Stomach (tissue), 8 donors: ENCODE measurements at regions not wholly inside any gene's neighbourhood (a gene's known extent, or its start where the extent isn't known, plus 50 kb on each side); places are given as distances from the start of the nearest gene placed in this dataset.

Experiments
- DNase-seq, 2 donors: peaks; one replicate each; pipeline versions ENCODE4 v3.0.0 to v3.0.0-alpha.2; 2013 to 2019
- H3K27ac ChIP-seq, 5 donors: fragments of 200-600 bp in 4 of 5; sonication (generic) in 4 of 5; one replicate each; pipeline ENCODE4 v1.5.1; 2013 to 2019; ENCODE audit warnings: mild to moderate bottlenecking in 1 of 5, moderate library complexity in 1 of 5
- H3K27me3 ChIP-seq, 3 donors: fragments of 200-600 bp; sonication (generic); one replicate each; pipeline ENCODE4 v1.5.1; 2017 to 2019; ENCODE audit warnings: mixed run types in 1 of 3
- H3K36me3 ChIP-seq, 4 donors: fragments of 200-600 bp; sonication (generic); 1 replicate in 3 of 4; 2 replicates in 1 of 4; pipeline ENCODE4 v1.5.1; 2016 to 2019
- H3K4me1 ChIP-seq, 4 donors: fragments of 200-600 bp; sonication (generic); one replicate each; pipeline ENCODE4 v1.5.1; 2016 to 2019
- H3K4me3 ChIP-seq, 4 donors: fragments of 200-600 bp; sonication (generic) in 3 of 4; one replicate each; pipeline ENCODE4 v1.5.1; 2016 to 2019; ENCODE audit warnings: mild to moderate bottlenecking in 1 of 4
- H3K9me3 ChIP-seq, 4 donors: fragments of 200-600 bp; sonication (generic); one replicate each; pipeline ENCODE4 v1.5.1; 2016 to 2019
- CTCF ChIP-seq, 7 experiments: fragments of 450-650 bp in 4 of 7; fragments of 200-600 bp in 3 of 7; sonication (generic) in 3 of 7; IDR thresholded peaks; one replicate each; pipeline ENCODE4 v1.5.1; 2016 to 2019; ENCODE audit warnings: antibody characterized with exemption in 7 of 7, control low read depth in 2 of 7, mild to moderate bottlenecking in 1 of 7
- EP300 ChIP-seq: sonication (generic); formaldehyde crosslinking; IDR thresholded peaks from one replicate; pipeline ENCODE4 v1.6.1; 2017; ENCODE audit warnings: antibody characterized with exemption
- POLR2A ChIP-seq, 4 donors: fragments of 450-650 bp; IDR thresholded peaks; one replicate each; pipeline ENCODE4 v1.6.1; 2016; ENCODE audit warnings: antibody characterized with exemption in 4 of 4, control low read depth in 2 of 4, mild to moderate bottlenecking in 1 of 4, moderate library complexity in 1 of 4
- POLR2AphosphoS5 ChIP-seq, 3 donors: sonication (generic); formaldehyde crosslinking; IDR thresholded peaks; one replicate each; pipeline ENCODE4 v1.6.1; 2016; ENCODE audit warnings: antibody characterized with exemption in 3 of 3
- WGBS, 5 donors: extraction: QIAGEN DNeasy Blood & Tissue Kit in 3 of 5; methylation state at CpG; one replicate each; pipeline versions ENCODE4 v1.1.5 to v1.1.7; 2013 to 2018; 5-methylcytosine and 5-hydroxymethylcytosine counted together
- intact Hi-C: fragments of 100-400 bp; cut with DNase I; formaldehyde crosslinking; loops from one replicate; pipeline ENCODE4 v1.15.1; 2023; ENCODE audit warnings: low total_unique reads
- donor health status: healthy with polysubstance abuse.
- donor health status: Bipolar disorder and iron deficiency.
- donor health status: healthy.

- TF ChIP-seq POLR2AphosphoS5 (IDR thresholded peaks at IDR 0.05) (no peak), EP300 (no peak), CTCF (IDR thresholded peaks at IDR 0.05) (no peak)
- H3K4me1 ChIP-seq = peaks cover 20 to 50% (median 45%) of the 10 kb centered on the region in 4 donors
- intact Hi-C loops = no loop called here
Observed at GRCh38 chr6:167679122-167679736, 147.5 kb upstream of the AFDN start.

GRCh38 chr6:167679790-167680604, 146.7 kb upstream of the AFDN start:
- TF ChIP-seq POLR2AphosphoS5 (IDR thresholded peaks at IDR 0.05) (no peak), CTCF (IDR thresholded peaks at IDR 0.05) (no peak), EP300 (no peak), POLR2A (IDR thresholded peaks at IDR 0.05) (no peak)
- Histone ChIP-seq H3K4me3 (no peak overlapping the region), H3K27ac (no peak overlapping the region), H3K36me3 (no peaks in the 10 kb centered on the region), H3K27me3 (peaks cover 0 to 48% (median 9%) of the 10 kb centered on the region in 3 donors), H3K4me1 (peaks cover 20 to 50% (median 47%) of the 10 kb centered on the region in 4 donors), H3K9me3 (no peaks in the 10 kb centered on the region)
- WGBS, 5 donors = 93 to 94% (median 93%) methylated on average over 15 of the region's 15 CpGs
- DNase-seq = no peak
- intact Hi-C loops = no loop called here

More at GRCh38 chr6:167679122-167679736, 147.5 kb upstream of the AFDN start:
- peak overlapping the region in 1 of 4 donors; percentile 38 for H3K4me3 ChIP-seq
- peaks cover 0 to 48% (median 9%) of the 10 kb centered on the region in 3 donors for H3K27me3 ChIP-seq
- WGBS, 5 donors = 72 to 85% (median 76%) methylated on average over 12 of the region's 12 CpGs
- no peaks in the 10 kb centered on the region for H3K36me3 ChIP-seq
- H3K27ac ChIP-seq = no peak overlapping the region
- no peaks in the 10 kb centered on the region for H3K9me3 ChIP-seq
- no peak for DNase-seq

- TF ChIP-seq CTCF (IDR thresholded peaks at IDR 0.05) (no peak), POLR2A (IDR thresholded peaks at IDR 0.05) (no peak), POLR2AphosphoS5 (IDR thresholded peaks at IDR 0.05) (no peak)
- H3K27ac ChIP-seq = no peak overlapping the region
- WGBS, 5 donors = 92 to 98% (median 95%) methylated on average over 14 to 15 of the region's 15 CpGs
- H3K4me1 ChIP-seq = peaks cover 16 to 47% (median 42%) of the 10 kb centered on the region in 4 donors
- no peak overlapping the region for H3K4me3 ChIP-seq
- H3K9me3 ChIP-seq = no peaks in the 10 kb centered on the region
- no peaks in the 10 kb centered on the region for H3K36me3 ChIP-seq
- intact Hi-C loops = no loop called here
- peaks cover 0 to 48% (median 9%) of the 10 kb centered on the region in 3 donors for H3K27me3 ChIP-seq
- DNase-seq = no peak
Observed at GRCh38 chr6:167680605-167681149, 146.0 kb upstream of the AFDN start.

GRCh38 chr6:167682125-167682524, 144.6 kb upstream of the AFDN start:
- intact Hi-C loops = no loop called here
- 86 to 90% (median 88%) methylated on average over 11 of the region's 11 CpGs for WGBS, 5 donors
- H3K27ac ChIP-seq = peak overlapping the region in 1 of 5 donors; percentile 48
- H3K9me3 ChIP-seq = no peaks in the 10 kb centered on the region
- no peak overlapping the region for H3K4me3 ChIP-seq
- no peak for TF ChIP-seq CTCF (IDR thresholded peaks at IDR 0.05)
- TF ChIP-seq POLR2AphosphoS5 (IDR thresholded peaks at IDR 0.05) = no peak
- no peak for TF ChIP-seq POLR2A (IDR thresholded peaks at IDR 0.05)
- TF ChIP-seq EP300 = no peak
- H3K36me3 ChIP-seq = no peaks in the 10 kb centered on the region
- peaks cover 0 to 42% (median 9%) of the 10 kb centered on the region in 3 donors for H3K27me3 ChIP-seq
- H3K4me1 ChIP-seq = peaks cover 5 to 32% (median 28%) of the 10 kb centered on the region in 4 donors
- DNase-seq = no peak
